Esophagus squamous epithelium (tissue), 5 donors: ENCODE measurements at regions not wholly inside any gene's neighbourhood (a gene's known extent, or its start where the extent isn't known, plus 50 kb on each side); places are given as distances from the start of the nearest gene placed in this dataset.
"Not testable (repeated sequence)": the region's sequence is repeated elsewhere in the genome, so short reads cannot be mapped to it uniquely, and the experiment has no call there.

Experiments
- DNase-seq: peaks from one replicate; lab custom pipeline; 2025; lab: John Stamatoyannopoulos, UW
- H3K27ac ChIP-seq, 4 donors: fragments of 200-600 bp; sonication (generic); one replicate each; pipeline ENCODE4 v1.5.1; 2016 to 2019; ENCODE audit warnings: mild to moderate bottlenecking in 1 of 4
- H3K27me3 ChIP-seq, 4 donors: fragments of 200-600 bp; sonication (generic); 1 replicate in 3 of 4; 2 replicates in 1 of 4; pipeline versions ENCODE4 v1.5.1 to v1.6.0; 2017 to 2021; ENCODE audit warnings: antibody characterized with exemption in 1 of 4
- H3K36me3 ChIP-seq, 3 donors: fragments of 200-600 bp; sonication (generic); one replicate each; pipeline ENCODE4 v1.5.1; 2016 to 2019
- H3K4me1 ChIP-seq, 3 donors: fragments of 200-600 bp; sonication (generic); one replicate each; pipeline ENCODE4 v1.5.1; 2017 to 2019
- H3K4me3 ChIP-seq, 4 donors: fragments of 200-600 bp; sonication (generic); 1 replicate in 3 of 4; 2 replicates in 1 of 4; pipeline ENCODE4 v1.5.1; 2016 to 2019; ENCODE audit warnings: mild to moderate bottlenecking in 2 of 4, moderate library complexity in 1 of 4
- H3K9me3 ChIP-seq, 3 donors: fragments of 200-600 bp; sonication (generic); one replicate each; pipeline ENCODE4 v1.5.1; 2016 to 2019
- CTCF ChIP-seq, 6 experiments: fragments of 450-650 bp in 4 of 6; fragments of 200-600 bp in 2 of 6; sonication (generic) in 2 of 6; IDR thresholded peaks; one replicate each; pipeline ENCODE4 v1.5.1; 2016 to 2019; ENCODE audit warnings: antibody characterized with exemption in 6 of 6, mild to moderate bottlenecking in 4 of 6, moderate library complexity in 4 of 6
- POLR2A ChIP-seq, 4 donors: fragments of 450-650 bp; IDR thresholded peaks; one replicate each; pipeline ENCODE4 v1.6.1; 2017; ENCODE audit warnings: antibody characterized with exemption in 4 of 4, mild to moderate bottlenecking in 4 of 4, moderate library complexity in 3 of 4
- WGBS, 2 donors: methylation state at CpG; one replicate each; pipeline ENCODE4 v1.1.5; 2018; 5-methylcytosine and 5-hydroxymethylcytosine counted together
- intact Hi-C: fragments of 100-400 bp; cut with DNase I; formaldehyde crosslinking; loops from one replicate; pipeline ENCODE4 v1.15.0; 2022
- donor health status: DM: yes; HTN: yes; CAD: no.

GRCh38 chr5:163309914-163310313 is 127.5 kb upstream of the CCNG1 start:
- peaks cover 0 to 9% (median 0%) of the 10 kb centered on the region in 3 donors for H3K9me3 ChIP-seq
- H3K27ac ChIP-seq = no peak overlapping the region
- 63 to 74% methylated on average over 2 of the region's 2 CpGs for WGBS, 2 donors
- TF ChIP-seq CTCF (IDR thresholded peaks at IDR 0.05) (no peak), POLR2A (IDR thresholded peaks at IDR 0.05) (no peak)
- DNase-seq = no peak
- no peaks in the 10 kb centered on the region for H3K4me1 ChIP-seq
- H3K4me3 ChIP-seq = no peak overlapping the region
- no peaks in the 10 kb centered on the region for H3K36me3 ChIP-seq
- intact Hi-C loops = no loop called here
- no peaks in the 10 kb centered on the region for H3K27me3 ChIP-seq

- TF ChIP-seq POLR2A (IDR thresholded peaks at IDR 0.05) (no peak), CTCF (IDR thresholded peaks at IDR 0.05) (no peak)
- no peaks in the 10 kb centered on the region for H3K27me3 ChIP-seq
- H3K9me3 ChIP-seq = peaks cover 0 to 9% (median 0%) of the 10 kb centered on the region in 3 donors
- WGBS, 2 donors = 20 to 40% methylated on average over 1 of the region's 1 CpG
- no peak overlapping the region for H3K27ac ChIP-seq
- no peak for DNase-seq
- H3K36me3 ChIP-seq = no peaks in the 10 kb centered on the region
- no peaks in the 10 kb centered on the region for H3K4me1 ChIP-seq
- intact Hi-C loops = no loop called here
- H3K4me3 ChIP-seq = no peak overlapping the region
Measured at GRCh38 chr5:163310997-163311396, 126.4 kb upstream of the CCNG1 start.

- intact Hi-C loops = no loop called here
- Histone ChIP-seq H3K4me1 (no peaks in the 10 kb centered on the region), H3K9me3 (peaks cover 0 to 9% (median 0%) of the 10 kb centered on the region in 3 donors), H3K4me3 (no peak overlapping the region), H3K27ac (no peak overlapping the region), H3K27me3 (no peaks in the 10 kb centered on the region), H3K36me3 (no peaks in the 10 kb centered on the region)
- DNase-seq = no peak
- TF ChIP-seq POLR2A (IDR thresholded peaks at IDR 0.05) (no peak), CTCF (IDR thresholded peaks at IDR 0.05) (no peak)
- WGBS, 2 donors = 50 to 55% methylated on average over 2 of the region's 2 CpGs
Measured at GRCh38 chr5:163312598-163312997, 124.8 kb upstream of the CCNG1 start.

- H3K36me3 ChIP-seq, H3K27ac ChIP-seq, H3K9me3 ChIP-seq, intact Hi-C loops, H3K4me1 ChIP-seq, DNase-seq, H3K27me3 ChIP-seq, H3K4me3 ChIP-seq: not testable (repeated sequence)
- 44 to 60% methylated on average over 7 of the region's 7 CpGs for WGBS, 2 donors
Measured at GRCh38 chr5:163313049-163313448, 124.3 kb upstream of the CCNG1 start.

GRCh38 chr5:163316374-163316773 is 121.0 kb upstream of the CCNG1 start:
- intact Hi-C loops, H3K4me1 ChIP-seq, H3K9me3 ChIP-seq, H3K27me3 ChIP-seq, H3K36me3 ChIP-seq, DNase-seq, H3K27ac ChIP-seq, H3K4me3 ChIP-seq: not testable (repeated sequence)
- 83 to 87% methylated on average over 5 to 6 of the region's 6 CpGs for WGBS, 2 donors

GRCh38 chr5:163318707-163319106 is 118.7 kb upstream of the CCNG1 start:
- Histone ChIP-seq H3K36me3 (no peaks in the 10 kb centered on the region), H3K4me1 (no peaks in the 10 kb centered on the region), H3K4me3 (no peak overlapping the region), H3K27ac (no peak overlapping the region), H3K27me3 (no peaks in the 10 kb centered on the region), H3K9me3 (peaks cover 0 to under 1% (median 0%) of the 10 kb centered on the region in 3 donors)
- WGBS, 2 donors = 85 to 93% methylated on average over 5 of the region's 14 CpGs
- TF ChIP-seq CTCF (IDR thresholded peaks at IDR 0.05) (no peak), POLR2A (IDR thresholded peaks at IDR 0.05) (no peak)
- intact Hi-C loops = no loop called here
- DNase-seq = no peak
